Tibial artery (tissue), 4 donors: ENCODE measurements at regions not wholly inside any gene's neighbourhood (a gene's known extent, or its start where the extent isn't known, plus 50 kb on each side); places are given as distances from the start of the nearest gene placed in this dataset.
A peak's percentile ranks its signal among the peaks of the same experiment; 100 is the strongest.

Source experiments
- DNase-seq, 2 donors: peaks; one replicate each; pipeline ENCODE4 v3.0.0-alpha.2; 2019
- H3K27ac ChIP-seq, 2 donors: fragments of 200-600 bp; sonication (generic) in 1 of 2; 1 replicate in 1 of 2; 2 replicates in 1 of 2; pipeline ENCODE4 v1.5.1; 2018 to 2019; ENCODE audit warnings: mild to moderate bottlenecking in 1 of 2
- H3K27me3 ChIP-seq, 2 donors: fragments of 200-600 bp; sonication (generic) in 1 of 2; one replicate each; pipeline versions ENCODE4 v1.5.1 to v1.6.0; 2016 to 2019
- H3K36me3 ChIP-seq, 3 donors: fragments of 200-600 bp; sonication (generic) in 2 of 3; one replicate each; pipeline ENCODE4 v1.5.1; 2016 to 2019; ENCODE audit warnings: mild to moderate bottlenecking in 2 of 3
- H3K4me1 ChIP-seq, 4 donors: fragments of 200-600 bp; sonication (generic) in 2 of 4; 1 replicate in 3 of 4; 2 replicates in 1 of 4; pipeline ENCODE4 v1.5.1; 2016 to 2019
- H3K4me3 ChIP-seq, 2 donors: fragments of 200-600 bp; sonication (generic) in 1 of 2; 1 replicate in 1 of 2; 2 replicates in 1 of 2; pipeline ENCODE4 v1.5.1; 2018 to 2019; ENCODE audit warnings: mild to moderate bottlenecking in 2 of 2
- H3K9me3 ChIP-seq, 3 donors: fragments of 200-600 bp; sonication (generic) in 1 of 3; one replicate each; pipeline ENCODE4 v1.5.1; 2016 to 2019
- CTCF ChIP-seq, 2 experiments: fragments of 200-600 bp in 1 of 2; fragments of 450-650 bp in 1 of 2; IDR thresholded peaks; one replicate each; pipeline ENCODE4 v1.5.1; 2017 to 2019; ENCODE audit warnings: antibody characterized with exemption in 2 of 2, mild to moderate bottlenecking in 1 of 2, moderate library complexity in 1 of 2
- intact Hi-C: fragments of 100-400 bp; cut with DNase I; formaldehyde crosslinking; loops from one replicate; pipeline ENCODE4 v1.15.0; 2023; ENCODE audit warnings: low total_unique reads

DNA sequence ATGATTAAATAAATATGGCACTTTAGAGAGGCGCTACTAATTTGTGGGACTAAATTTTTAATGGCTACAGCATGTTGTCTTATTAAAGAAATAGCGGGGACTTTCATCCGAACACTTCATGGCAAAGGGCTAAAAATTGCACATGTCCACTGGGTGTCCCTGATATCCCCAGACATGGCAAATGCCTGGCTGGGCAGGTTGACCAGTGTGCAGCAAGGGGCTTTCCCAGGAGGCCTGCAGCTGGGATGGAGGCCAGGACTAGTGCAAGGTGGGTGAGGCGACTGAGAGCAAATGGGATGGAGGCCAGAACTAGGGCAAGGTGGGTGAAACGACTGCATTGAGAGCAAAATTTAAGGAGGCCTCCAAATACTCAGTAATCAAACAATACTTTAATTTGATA is 167.4 kb upstream of the SMAD3 start:
- no peak overlapping the region for H3K4me3 ChIP-seq
- no peaks in the 10 kb centered on the region for H3K9me3 ChIP-seq
- no peak overlapping the region for H3K27ac ChIP-seq
- H3K4me1 ChIP-seq: peaks cover 0 to 6% (median 0%) of the 10 kb centered on the region in 4 donors
- intact Hi-C loops: no loop called here
- TF ChIP-seq CTCF (IDR thresholded peaks at IDR 0.05): no peak
- peak in 1 of 2 donors; percentile 33 for DNase-seq
- H3K27me3 ChIP-seq: no peaks in the 10 kb centered on the region
- H3K36me3 ChIP-seq: no peaks in the 10 kb centered on the region

GRCh38 chr15:66898656-66899386 is 166.6 kb upstream of the SMAD3 start:
- H3K27me3 ChIP-seq: no peaks in the 10 kb centered on the region
- H3K36me3 ChIP-seq: no peaks in the 10 kb centered on the region
- peaks cover 0 to 6% (median 0%) of the 10 kb centered on the region in 4 donors for H3K4me1 ChIP-seq
- no peak for TF ChIP-seq CTCF (IDR thresholded peaks at IDR 0.05)
- intact Hi-C loops: no loop called here
- no peaks in the 10 kb centered on the region for H3K9me3 ChIP-seq
- H3K27ac ChIP-seq: no peak overlapping the region
- H3K4me3 ChIP-seq: no peak overlapping the region
- DNase-seq: peak in 1 of 2 donors; percentile 44

DNA sequence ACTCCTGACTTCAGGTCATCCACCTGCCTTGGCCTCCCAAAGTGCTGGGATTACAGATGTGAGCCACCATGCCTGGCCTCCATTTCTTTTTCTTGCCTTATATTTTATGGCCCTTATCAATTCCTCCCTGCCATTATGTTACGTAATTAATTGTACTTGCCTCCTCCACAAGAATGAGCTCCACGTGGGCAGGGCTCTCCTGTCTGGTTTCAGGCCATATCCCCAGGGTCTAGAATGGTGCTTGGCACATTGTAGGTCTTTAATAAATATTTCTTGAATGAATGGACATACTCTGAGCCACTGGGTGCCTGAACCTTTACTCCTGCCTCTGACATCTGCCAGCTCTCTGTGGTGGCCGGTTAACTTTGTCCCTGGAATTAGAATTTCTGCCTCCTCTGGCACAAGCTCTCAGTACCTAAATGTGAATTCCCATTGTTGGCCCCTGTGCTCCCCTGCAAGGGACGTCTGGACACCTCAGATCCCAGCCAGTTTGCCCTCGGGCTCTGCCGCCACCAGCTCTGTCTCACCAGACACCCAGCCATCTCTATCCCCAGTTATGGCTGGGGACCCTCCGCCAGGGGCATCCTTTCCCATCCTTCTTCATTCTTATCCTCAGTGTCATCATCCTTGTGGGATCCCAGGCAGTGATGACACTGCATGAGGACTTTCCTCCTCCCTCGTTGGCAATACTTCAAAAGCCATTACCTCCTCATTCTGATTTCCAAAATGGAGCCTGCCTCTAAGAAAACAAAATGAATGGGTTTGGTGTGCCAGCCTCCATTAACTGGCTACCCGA is 165.6 kb upstream of the SMAD3 start:
- no peak overlapping the region for H3K4me3 ChIP-seq
- no peak for TF ChIP-seq CTCF (IDR thresholded peaks at IDR 0.05)
- no peaks in the 10 kb centered on the region for H3K27me3 ChIP-seq
- H3K9me3 ChIP-seq: no peaks in the 10 kb centered on the region
- intact Hi-C loops: no loop called here
- no peaks in the 10 kb centered on the region for H3K36me3 ChIP-seq
- peaks cover 0 to 6% (median 0%) of the 10 kb centered on the region in 4 donors for H3K4me1 ChIP-seq
- no peak overlapping the region for H3K27ac ChIP-seq
- peak in 1 of 2 donors; percentile 25 for DNase-seq

DNA sequence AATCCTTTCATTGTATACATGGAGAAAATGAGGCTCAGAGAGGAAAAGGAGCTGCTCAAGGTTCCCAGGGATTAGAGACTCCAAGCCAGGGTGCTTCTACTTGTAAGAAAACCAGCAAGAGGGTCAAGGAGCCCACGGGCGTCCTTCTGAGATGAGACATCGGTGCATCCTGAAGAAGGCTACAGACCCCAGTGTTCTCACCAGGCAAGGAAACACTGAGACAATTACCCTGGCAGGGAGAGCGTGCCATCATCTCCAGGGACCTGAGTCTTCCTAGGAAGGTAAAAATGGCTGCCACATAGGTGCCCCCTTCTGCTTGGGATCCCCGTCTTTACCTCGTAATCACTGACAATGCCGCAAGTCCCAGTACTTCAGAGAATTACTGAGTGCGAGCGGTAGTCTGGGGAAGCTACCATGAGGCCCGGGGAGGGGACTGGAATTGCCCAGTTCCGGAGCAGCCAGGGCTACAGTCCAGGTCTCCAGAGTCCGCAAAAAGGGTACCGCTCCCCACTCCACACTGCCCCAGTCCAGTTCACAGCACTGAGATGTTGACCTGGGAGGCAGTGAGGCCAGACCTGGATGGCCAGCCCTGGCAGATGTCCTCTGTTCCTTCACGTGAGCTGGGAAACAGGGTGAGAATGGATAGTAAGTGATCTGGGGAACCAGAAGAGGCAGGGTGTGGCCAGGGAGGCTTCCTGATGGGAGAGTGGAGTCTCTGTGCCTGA is 164.7 kb upstream of the SMAD3 start:
- H3K27ac ChIP-seq: no peak overlapping the region
- no peaks in the 10 kb centered on the region for H3K9me3 ChIP-seq
- DNase-seq: peak in 1 of 2 donors; percentile 61
- no peaks in the 10 kb centered on the region for H3K36me3 ChIP-seq
- no peak overlapping the region for H3K4me3 ChIP-seq
- intact Hi-C loops: no loop called here
- H3K4me1 ChIP-seq: peaks cover 0 to 6% (median 0%) of the 10 kb centered on the region in 4 donors
- H3K27me3 ChIP-seq: no peaks in the 10 kb centered on the region
- no peak for TF ChIP-seq CTCF (IDR thresholded peaks at IDR 0.05)

GRCh38 chr15:66901336-66902100 is 163.9 kb upstream of the SMAD3 start:
- no peaks in the 10 kb centered on the region for H3K9me3 ChIP-seq
- peaks cover 0 to 6% (median 0%) of the 10 kb centered on the region in 4 donors for H3K4me1 ChIP-seq
- no peak for TF ChIP-seq CTCF (IDR thresholded peaks at IDR 0.05)
- no peak overlapping the region for H3K27ac ChIP-seq
- no peaks in the 10 kb centered on the region for H3K27me3 ChIP-seq
- peak in 1 of 2 donors; percentile 35 for DNase-seq
- intact Hi-C loops: no loop called here
- no peaks in the 10 kb centered on the region for H3K36me3 ChIP-seq
- no peak overlapping the region for H3K4me3 ChIP-seq
